Neuronal stem cell (in vitro differentiated cells): ENCODE measurements at regions not wholly inside any gene's neighbourhood (a gene's known extent, or its start where the extent isn't known, plus 50 kb on each side); places are given as distances from the start of the nearest gene placed in this dataset.

Experiments
- DNase-seq: peaks from one replicate; pipeline ENCODE4 v3.0.0-alpha.2; 2013; ENCODE audit warnings: low spot score
- H2AFZ ChIP-seq: one replicate; pipeline ENCODE4 v1.6.1; 2013; ENCODE audit warnings: mild to moderate bottlenecking, low read length, inconsistent platforms
- H2AK5ac ChIP-seq: 2 replicates; pipeline ENCODE4 v1.6.1; 2013; ENCODE audit warnings: low read depth, mild to moderate bottlenecking, inconsistent platforms, low read length, moderate library complexity, mixed read lengths
- H2BK120ac ChIP-seq: 2 replicates; pipeline ENCODE4 v1.6.1; 2013; ENCODE audit warnings: low read depth, mild to moderate bottlenecking, inconsistent platforms, low read length, moderate library complexity, mixed read lengths
- H2BK12ac ChIP-seq: one replicate; pipeline ENCODE4 v1.6.1; 2013; ENCODE audit warnings: low read length, inconsistent platforms
- H2BK15ac ChIP-seq: 2 replicates; pipeline ENCODE4 v1.6.1; 2013; ENCODE audit warnings: mild to moderate bottlenecking, low read length, inconsistent platforms, mixed read lengths
- H2BK5ac ChIP-seq: one replicate; pipeline ENCODE4 v1.6.1; 2013; ENCODE audit warnings: inconsistent platforms, mild to moderate bottlenecking, low read length, moderate library complexity
- H3K14ac ChIP-seq: one replicate; pipeline ENCODE4 v1.6.1; 2013; ENCODE audit warnings: low read length, inconsistent platforms
- H3K18ac ChIP-seq: 2 replicates; pipeline ENCODE4 v1.6.1; 2013; ENCODE audit warnings: low read length, inconsistent platforms
- H3K23ac ChIP-seq: 2 replicates; pipeline ENCODE4 v1.6.1; 2013; ENCODE audit warnings: low read depth, mild to moderate bottlenecking, mixed read lengths, low read length, inconsistent platforms; ENCODE audit not compliant: poor library complexity
- H3K27ac ChIP-seq: replicated peaks from 3 replicates; pipeline ENCODE4 v1.5.1; 2013; ENCODE audit warnings: low read length, inconsistent platforms
- H3K27me3 ChIP-seq, 3 experiments: 2 replicates each; pipeline ENCODE4 v1.6.1; 2013; ENCODE audit warnings: low read length in 3 of 3, mild to moderate bottlenecking in 2 of 3, inconsistent platforms in 1 of 3, low read depth in 1 of 3, mixed read lengths in 1 of 3, moderate library complexity in 1 of 3; ENCODE audit not compliant: control insufficient read depth in 3 of 3, insufficient read depth in 3 of 3
- H3K36me3 ChIP-seq, 2 donors: replicated peaks in 1 of 2; 2 replicates each; pipeline ENCODE4 v1.6.1; 2013; ENCODE audit warnings: low read length in 2 of 2; ENCODE audit not compliant: control insufficient read depth in 2 of 2, insufficient read depth in 2 of 2
- H3K4ac ChIP-seq: 2 replicates; pipeline ENCODE4 v1.6.1; 2013; ENCODE audit warnings: inconsistent platforms, mild to moderate bottlenecking, low read length, moderate library complexity
- H3K4me1 ChIP-seq, 2 donors: 1 replicate in 1 of 2; 2 replicates in 1 of 2; pipeline ENCODE4 v1.6.1; 2013; ENCODE audit warnings: low read length in 2 of 2, low read depth in 1 of 2; ENCODE audit not compliant: control insufficient read depth in 2 of 2, insufficient read depth in 1 of 2
- H3K4me2 ChIP-seq: one replicate; pipeline ENCODE4 v1.6.1; 2013; ENCODE audit warnings: mild to moderate bottlenecking, low read length, inconsistent platforms; ENCODE audit not compliant: insufficient read depth, poor library complexity, severe bottlenecking
- H3K4me3 ChIP-seq, 2 donors: 2 replicates each; pipeline ENCODE4 v1.5.1; 2013; ENCODE audit warnings: low read length in 2 of 2, mild to moderate bottlenecking in 2 of 2, inconsistent platforms in 1 of 2, moderate library complexity in 1 of 2
- H3K79me1 ChIP-seq: one replicate; pipeline ENCODE4 v1.6.1; 2013; ENCODE audit warnings: low read depth, mild to moderate bottlenecking, inconsistent platforms, low read length, moderate library complexity
- H3K9ac ChIP-seq: one replicate; pipeline ENCODE4 v1.6.1; 2013; ENCODE audit warnings: mild to moderate bottlenecking, low read depth, low read length, inconsistent platforms; ENCODE audit not compliant: poor library complexity
- H3K9me3 ChIP-seq, 2 donors: replicated peaks in 1 of 2; 2 replicates each; pipeline versions ENCODE3 to v1.6.1; 2013; ENCODE audit warnings: low read length in 2 of 2, mild to moderate bottlenecking in 2 of 2, inconsistent platforms in 1 of 2, low read depth in 1 of 2, mixed read lengths in 1 of 2, moderate library complexity in 1 of 2; ENCODE audit not compliant: control insufficient read depth in 2 of 2, insufficient read depth in 1 of 2
- H4K8ac ChIP-seq: one replicate; pipeline ENCODE4 v1.6.1; 2013; ENCODE audit warnings: low read depth, mild to moderate bottlenecking, inconsistent platforms, low read length, moderate library complexity
- H4K91ac ChIP-seq: one replicate; pipeline ENCODE4 v1.6.1; 2013; ENCODE audit warnings: low read length, low read depth, mild to moderate bottlenecking, inconsistent platforms; ENCODE audit not compliant: poor library complexity
- WGBS, 2 donors: extraction: QIAGEN DNeasy Blood & Tissue Kit; methylation state at CpG; one replicate each; pipeline ENCODE4 v1.1.7; 2013; ENCODE audit warnings: missing lambda C conversion rate in 2 of 2, mixed read lengths in 1 of 2; ENCODE audit not compliant: insufficient read length in 2 of 2, insufficient replicate concordance in 1 of 2; ENCODE audit errors: extremely low coverage in 2 of 2; 5-methylcytosine and 5-hydroxymethylcytosine counted together

- no peak overlapping the region for H3K14ac ChIP-seq
- no peak overlapping the region for H2BK15ac ChIP-seq
- H3K18ac ChIP-seq, result no peak overlapping the region
- H3K4me1 ChIP-seq, result no peaks in the 10 kb centered on the region
- no CpG with 5 or more reads among the region's 1 CpG for WGBS, 2 donors
- no peak overlapping the region for H2AFZ ChIP-seq
- no peak overlapping the region for H2BK12ac ChIP-seq
- no peaks in the 10 kb centered on the region for H3K36me3 ChIP-seq
- H3K79me1 ChIP-seq, result no peaks in the 10 kb centered on the region
- H3K4me2 ChIP-seq, result no peak overlapping the region
- DNase-seq, result no peak
- H4K91ac ChIP-seq, result no peak overlapping the region
- no peak overlapping the region for H3K4me3 ChIP-seq
- no peak overlapping the region for H2BK120ac ChIP-seq
- peaks cover 0 to 13% of the 10 kb centered on the region in 2 donors for H3K9me3 ChIP-seq
- H2AK5ac ChIP-seq, result no peak overlapping the region
- H4K8ac ChIP-seq, result no peak overlapping the region
- H3K27me3 ChIP-seq, result no peaks in the 10 kb centered on the region
- H3K4ac ChIP-seq, result no peak overlapping the region
- H3K23ac ChIP-seq, result no peak overlapping the region
- H3K9ac ChIP-seq, result no peak overlapping the region
- no peak overlapping the region for H2BK5ac ChIP-seq
- H3K27ac ChIP-seq, result no peak overlapping the region
Observed at GRCh38 chr13:22412452-22412851, 741.6 kb downstream of the FGF9 start.

- Histone ChIP-seq H3K23ac (no peak overlapping the region), H3K4me1 (peaks cover 0 to 3% of the 10 kb centered on the region in 2 donors), H2BK15ac (no peak overlapping the region), H3K36me3 (no peaks in the 10 kb centered on the region), H3K27ac (no peak overlapping the region), H2AK5ac (no peak overlapping the region), H3K4ac (no peak overlapping the region), H3K79me1 (no peaks in the 10 kb centered on the region), H2AFZ (no peak overlapping the region), H3K9ac (no peak overlapping the region), H3K14ac (no peak overlapping the region), H3K27me3 (no peaks in the 10 kb centered on the region), H4K8ac (no peak overlapping the region), H2BK5ac (no peak overlapping the region), H3K4me2 (no peak overlapping the region), H2BK120ac (no peak overlapping the region), H2BK12ac (no peak overlapping the region), H3K18ac (no peak overlapping the region), H3K9me3 (no peaks in the 10 kb centered on the region), H3K4me3 (no peak overlapping the region), H4K91ac (no peak overlapping the region)
- no peak for DNase-seq
Observed at GRCh38 chr13:22422023-22422422, 751.1 kb downstream of the FGF9 start.

GRCh38 chr13:22422712-22423111, 751.8 kb downstream of the FGF9 start:
- Histone ChIP-seq H2BK120ac (no peak overlapping the region), H3K4me3 (no peak overlapping the region), H3K14ac (no peak overlapping the region), H3K27me3 (no peaks in the 10 kb centered on the region), H4K8ac (no peak overlapping the region), H3K4me1 (peaks cover 0 to 3% of the 10 kb centered on the region in 2 donors), H3K4me2 (no peak overlapping the region), H4K91ac (no peak overlapping the region), H2BK15ac (no peak overlapping the region), H3K4ac (no peak overlapping the region), H3K18ac (no peak overlapping the region), H3K23ac (no peak overlapping the region), H2BK12ac (no peak overlapping the region), H2AFZ (no peak overlapping the region), H2BK5ac (no peak overlapping the region), H3K79me1 (no peaks in the 10 kb centered on the region), H3K9me3 (no peaks in the 10 kb centered on the region), H3K9ac (no peak overlapping the region), H3K27ac (no peak overlapping the region), H2AK5ac (no peak overlapping the region), H3K36me3 (no peaks in the 10 kb centered on the region)
- no peak for DNase-seq
- WGBS, 2 donors, result 100% methylated on average over 1 of the region's 7 CpGs; no CpG with 5 or more reads in 1 of the 2 donors

- H4K8ac ChIP-seq, result no peak overlapping the region
Observed at GRCh38 chr13:22423261-22423660, 752.4 kb downstream of the FGF9 start.

More at GRCh38 chr13:22423261-22423660, 752.4 kb downstream of the FGF9 start:
- H2BK5ac ChIP-seq, result no peak overlapping the region
- no peak overlapping the region for H3K14ac ChIP-seq
- no peak overlapping the region for H3K18ac ChIP-seq
- H3K9ac ChIP-seq, result no peak overlapping the region
- no peaks in the 10 kb centered on the region for H3K9me3 ChIP-seq
- H3K4me2 ChIP-seq, result no peak overlapping the region
- H3K79me1 ChIP-seq, result no peaks in the 10 kb centered on the region
- H4K91ac ChIP-seq, result no peak overlapping the region
- no CpG with 5 or more reads among the region's 1 CpG for WGBS, 2 donors
- H3K4me3 ChIP-seq, result no peak overlapping the region
- H3K36me3 ChIP-seq, result no peaks in the 10 kb centered on the region
- no peaks in the 10 kb centered on the region for H3K27me3 ChIP-seq
- no peak overlapping the region for H2BK120ac ChIP-seq
- H3K4ac ChIP-seq, result no peak overlapping the region
- DNase-seq, result no peak
- H3K27ac ChIP-seq, result no peak overlapping the region
- H3K4me1 ChIP-seq, result peaks cover 0 to 3% of the 10 kb centered on the region in 2 donors
- no peak overlapping the region for H2AFZ ChIP-seq
- no peak overlapping the region for H2BK15ac ChIP-seq
- H3K23ac ChIP-seq, result no peak overlapping the region
- no peak overlapping the region for H2BK12ac ChIP-seq
- no peak overlapping the region for H2AK5ac ChIP-seq
